A673 (cell line): ENCODE measurements at regions not wholly inside any gene's neighbourhood (a gene's known extent, or its start where the extent isn't known, plus 50 kb on each side); places are given as distances from the start of the nearest gene placed in this dataset.

Experiments used
- BruUV-seq: library from RNA; stranded (reverse); fragments of 400-500 nt; replicated peaks from 2 replicates; lab custom pipeline; 2021; lab: Mats Ljungman, UMichigan
- CTCF ChIA-PET: fragments of 300-600 bp; sonication (Branson Sonifier 250); formaldehyde crosslinking; loops from one replicate; lab custom pipeline; 2022; ENCODE audit warnings: antibody characterized with exemption; lab: Charles Lee
- POLR2A ChIA-PET: fragments of 300-600 bp; sonication (Branson Sonifier 250); formaldehyde crosslinking; loops from one replicate; lab custom pipeline; 2022; ENCODE audit warnings: antibody characterized with exemption; ENCODE audit not compliant: low non-redundant PET; lab: Charles Lee
- DNase-seq: peaks from one replicate; pipeline ENCODE4 v3.0.0-alpha.2; 2015; ENCODE audit warnings: low spot score
- H3K27ac ChIP-seq: fragments of 200-600 bp; sonication (generic); 2 replicates; pipeline ENCODE4 v1.5.1; 2016; ENCODE audit warnings: mixed run types, low read depth, mild to moderate bottlenecking, mixed read lengths, antibody characterized with exemption, low read length; ENCODE audit not compliant: poor library complexity, severe bottlenecking
- H3K27me3 ChIP-seq: fragments of 200-600 bp; sonication (generic); replicated peaks from 2 replicates; pipeline ENCODE4 v1.6.1; 2017; ENCODE audit warnings: mixed run types, low read depth, mild to moderate bottlenecking, mixed read lengths, antibody characterized with exemption, low read length; ENCODE audit not compliant: insufficient read depth, poor library complexity
- H3K36me3 ChIP-seq: fragments of 200-600 bp; sonication (generic); 2 replicates; pipeline ENCODE4 v1.6.1; 2016; ENCODE audit warnings: mixed run types, mild to moderate bottlenecking, mixed read lengths, antibody characterized with exemption, low read length; ENCODE audit not compliant: insufficient read depth, poor library complexity, severe bottlenecking
- H3K4me1 ChIP-seq: fragments of 200-600 bp; sonication (generic); 2 replicates; pipeline ENCODE4 v1.6.1; 2017; ENCODE audit warnings: mixed run types, mild to moderate bottlenecking, mixed read lengths, antibody characterized with exemption, low read length; ENCODE audit not compliant: insufficient read depth, poor library complexity, severe bottlenecking
- H3K4me3 ChIP-seq: fragments of 200-600 bp; sonication (generic); 2 replicates; pipeline ENCODE4 v1.5.1; 2016; ENCODE audit warnings: low read depth, mixed run types, mild to moderate bottlenecking, mixed read lengths, low read length; ENCODE audit not compliant: poor library complexity, severe bottlenecking
- H3K9me3 ChIP-seq: fragments of 200-600 bp; sonication (generic); 2 replicates; pipeline ENCODE4 v1.6.1; 2016; ENCODE audit warnings: mixed run types, low read depth, mild to moderate bottlenecking, mixed read lengths, antibody characterized with exemption, low read length; ENCODE audit not compliant: poor library complexity, severe bottlenecking
- CTCF ChIP-seq: fragments of 300-800, 200-600 bp; sonication (generic); conservative IDR thresholded peaks from 2 replicates; pipeline ENCODE4 v1.5.1; 2017; ENCODE audit warnings: low read depth, mild to moderate bottlenecking, antibody characterized with exemption, low read length, moderate library complexity, mixed read lengths
- EZH2 ChIP-seq: fragments of 200-600 bp; sonication (generic); IDR thresholded peaks from 2 replicates; pipeline ENCODE4 v1.6.1; 2017; ENCODE audit warnings: borderline replicate concordance, low read depth, mild to moderate bottlenecking, mixed read lengths, antibody characterized with exemption, low read length; ENCODE audit not compliant: poor library complexity, severe bottlenecking
- intact Hi-C: fragments of 100-400 bp; cut with micrococcal nuclease; formaldehyde crosslinking; loops from one replicate; pipeline ENCODE4 v1.10.0; 2022; ENCODE audit not compliant: unreplicated experiment

GRCh38 chr15:91737151-91737818 lies 116.2 kb upstream of the SLCO3A1 start:
- Histone ChIP-seq H3K36me3 (no peaks in the 10 kb centered on the region), H3K9me3 (no peaks in the 10 kb centered on the region), H3K4me1 (no peaks in the 10 kb centered on the region), H3K27ac (no peak overlapping the region), H3K27me3 (no peaks in the 10 kb centered on the region), H3K4me3 (no peak overlapping the region)
- no peak for DNase-seq
- POLR2A ChIA-PET, result no interaction called here
- no peak for TF ChIP-seq CTCF
- TF ChIP-seq EZH2, result no peak
- CTCF ChIA-PET, result no interaction called here
- no TSS peak for BruUV-seq
- intact Hi-C loops, result no loop called here

- POLR2A ChIA-PET, result interaction anchor here (0.6 kb wide), 1 partner anchor 32 kb away, joined by 3 read pairs; no protein-coding TSS in a partner anchor
- no TSS peak for BruUV-seq
- no peaks in the 10 kb centered on the region for H3K4me1 ChIP-seq
- CTCF ChIA-PET, result no interaction called here
- TF ChIP-seq CTCF (no peak), EZH2 (no peak)
- no peaks in the 10 kb centered on the region for H3K36me3 ChIP-seq
- H3K9me3 ChIP-seq, result no peaks in the 10 kb centered on the region
- no peak overlapping the region for H3K27ac ChIP-seq
- no peak for DNase-seq
- no peaks in the 10 kb centered on the region for H3K27me3 ChIP-seq
- intact Hi-C loops, result no loop called here
- no peak overlapping the region for H3K4me3 ChIP-seq
These were observed 111.5 kb upstream of the SLCO3A1 start for GRCh38 chr15:91741986-91742385.

- BruUV-seq, result no TSS peak
- ChIA-PET POLR2A (no interaction called here), CTCF (no interaction called here)
- Histone ChIP-seq H3K27me3 (no peaks in the 10 kb centered on the region), H3K4me1 (no peaks in the 10 kb centered on the region), H3K27ac (no peak overlapping the region), H3K36me3 (no peaks in the 10 kb centered on the region), H3K4me3 (no peak overlapping the region), H3K9me3 (no peaks in the 10 kb centered on the region)
- intact Hi-C loops, result no loop called here
- TF ChIP-seq EZH2, result no peak
- no peak for TF ChIP-seq CTCF
- no peak for DNase-seq
These were observed 101.9 kb upstream of the SLCO3A1 start for GRCh38 chr15:91751611-91752010.
